GM12892 (cell line): ENCODE measurements at regions not wholly inside any gene's neighbourhood (a gene's known extent, or its start where the extent isn't known, plus 50 kb on each side); places are given as distances from the start of the nearest gene placed in this dataset.

Experiments
- DNase-seq: peaks from one replicate; pipeline ENCODE4 v3.0.0; 2011; ENCODE audit not compliant: insufficient read length
- FAIRE-seq: peaks from 2 replicates; lab custom pipeline; 2011; peaks lifted over from hg19 to GRCh38; lab: Jason Lieb, UNC
- POLR2A ChIP-seq: IDR thresholded peaks from 2 replicates; pipeline ENCODE4 v1.6.1; 2011; ENCODE audit warnings: low read depth, low read length, control low read depth
- POLR2AphosphoS5 ChIP-seq: IDR thresholded peaks from 2 replicates; pipeline ENCODE4 v1.6.1; 2011; ENCODE audit warnings: low read depth, low read length, control low read depth
- TAF1 ChIP-seq: IDR thresholded peaks from 2 replicates; pipeline ENCODE4 v1.6.1; 2011; ENCODE audit warnings: low read depth, mild to moderate bottlenecking, control low read depth, low read length, borderline replicate concordance

DNA sequence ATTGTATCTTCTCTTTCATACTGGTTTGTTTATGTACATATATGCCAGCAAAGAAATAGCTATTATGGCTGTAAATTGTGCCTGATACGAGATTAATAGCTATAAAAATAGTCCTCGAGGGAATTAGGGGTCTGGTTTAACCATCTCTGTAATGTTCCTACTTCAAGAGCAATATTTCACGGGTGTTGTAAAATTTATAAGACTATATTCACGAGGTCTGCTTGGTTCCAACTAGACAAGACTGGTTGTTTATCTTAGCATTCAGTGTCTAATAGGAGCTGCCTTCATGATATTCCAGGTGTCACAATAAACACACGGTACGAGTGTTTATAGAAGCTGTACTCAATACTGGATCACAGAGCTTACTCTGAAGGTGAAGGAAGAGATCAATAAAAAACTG lies 389.9 kb downstream of the SIPA1L2 start:
- FAIRE-seq = no peak
- TF ChIP-seq POLR2A = no peak
- TF ChIP-seq TAF1 = no peak
- TF ChIP-seq POLR2AphosphoS5 = no peak
- no peak for DNase-seq

- FAIRE-seq (no peak), DNase-seq (no peak)
- TF ChIP-seq POLR2AphosphoS5 (no peak), POLR2A (no peak)
Measured at GRCh38 chr1:232239522-232239921, 390.4 kb downstream of the SIPA1L2 start.

DNA sequence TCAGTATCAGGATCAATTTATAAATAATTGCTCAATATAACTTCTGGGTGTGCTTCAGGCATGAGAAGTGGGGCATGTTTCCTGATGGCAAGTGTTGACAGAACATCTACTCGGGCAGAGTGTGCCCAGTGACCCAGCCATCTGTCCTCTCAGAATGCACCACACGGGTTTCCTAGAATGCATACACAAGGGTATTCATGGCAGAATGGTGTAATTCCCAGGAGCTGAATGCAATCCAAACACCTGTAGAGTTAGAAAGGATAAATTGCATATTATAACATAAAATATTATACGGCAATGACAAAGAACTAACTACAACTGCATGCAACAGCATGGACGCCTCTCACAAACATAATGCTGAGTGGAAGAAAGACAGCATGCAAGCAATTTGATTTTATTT lies 391.9 kb downstream of the SIPA1L2 start:
- FAIRE-seq (no peak), DNase-seq (no peak)

GRCh38 chr1:232227306-232227705 lies 402.6 kb downstream of the SIPA1L2 start:
- DNase-seq (no peak), FAIRE-seq (no peak)
- TF ChIP-seq TAF1 (no peak), POLR2A (no peak), POLR2AphosphoS5 (no peak)

More for the DNA sequence above, 391.9 kb downstream of the SIPA1L2 start:
- TF ChIP-seq TAF1 (no peak), POLR2AphosphoS5 (no peak), POLR2A (no peak)

GRCh38 chr1:232226197-232226712 lies 403.7 kb downstream of the SIPA1L2 start:
- DNase-seq = no peak
- no peak for TF ChIP-seq POLR2AphosphoS5
- TF ChIP-seq POLR2A = no peak
- TF ChIP-seq TAF1 = no peak
- no peak for FAIRE-seq

DNA sequence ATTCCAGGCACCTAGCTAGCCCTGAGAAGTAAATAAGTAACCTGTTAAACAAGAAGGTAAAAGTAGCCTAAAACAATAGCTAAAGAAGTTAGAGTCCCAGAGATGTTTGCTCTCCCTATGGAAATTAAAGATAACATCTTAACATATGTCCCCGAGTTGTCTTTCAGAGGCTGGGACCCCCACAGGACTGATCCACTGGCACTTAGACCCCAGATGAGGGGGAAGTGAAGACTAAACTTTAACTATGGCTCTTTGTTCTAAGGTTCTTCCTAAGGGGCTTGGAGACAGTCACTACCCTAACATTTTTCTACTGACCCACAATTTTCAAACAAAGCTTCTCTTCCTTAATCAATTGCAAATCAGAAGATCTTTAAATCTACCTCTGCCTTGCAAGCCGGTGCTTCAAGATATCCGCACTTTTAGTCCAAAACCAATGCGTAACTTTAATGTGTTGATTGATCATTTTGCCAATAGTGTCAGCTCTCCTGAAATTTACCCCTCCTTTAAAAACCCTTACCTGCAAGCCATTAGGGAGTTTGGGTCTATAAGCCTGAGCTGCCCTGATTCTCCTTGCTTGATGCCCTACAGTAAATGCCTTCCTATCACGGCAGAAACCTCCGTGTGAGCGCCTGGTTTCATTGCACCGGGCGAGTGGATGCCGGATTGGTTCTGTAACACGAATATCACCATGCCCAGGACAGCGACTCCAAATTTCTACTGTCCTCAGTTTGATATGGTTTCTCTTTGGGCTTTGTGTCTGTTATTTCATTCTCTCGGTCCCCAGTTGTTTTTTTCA lies 404.4 kb downstream of the SIPA1L2 start:
- FAIRE-seq (no peak), DNase-seq (no peak)
- TF ChIP-seq POLR2A (no peak), TAF1 (no peak), POLR2AphosphoS5 (no peak)

DNA sequence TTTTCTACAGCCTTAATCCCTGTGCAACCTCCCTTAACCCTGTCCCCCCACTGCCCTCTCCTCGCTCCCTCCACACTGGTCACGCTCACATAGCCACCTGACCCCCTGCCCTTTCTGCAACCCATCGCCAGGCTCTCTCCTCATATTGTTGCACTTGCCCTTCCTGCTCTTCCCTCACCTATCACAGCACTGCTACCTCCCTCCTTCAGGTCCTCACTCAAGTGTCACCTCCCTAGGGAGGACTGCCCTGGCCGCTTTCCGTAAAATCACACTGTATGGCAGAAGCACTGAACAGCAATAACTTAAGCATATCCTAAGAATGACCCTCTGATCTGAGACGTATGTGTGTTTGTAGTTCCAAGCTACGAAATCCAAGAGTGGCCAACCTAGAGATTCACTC lies 406.0 kb downstream of the SIPA1L2 start:
- TF ChIP-seq TAF1 (no peak), POLR2AphosphoS5 (no peak), POLR2A (no peak)
- DNase-seq (no peak), FAIRE-seq (no peak)

DNA sequence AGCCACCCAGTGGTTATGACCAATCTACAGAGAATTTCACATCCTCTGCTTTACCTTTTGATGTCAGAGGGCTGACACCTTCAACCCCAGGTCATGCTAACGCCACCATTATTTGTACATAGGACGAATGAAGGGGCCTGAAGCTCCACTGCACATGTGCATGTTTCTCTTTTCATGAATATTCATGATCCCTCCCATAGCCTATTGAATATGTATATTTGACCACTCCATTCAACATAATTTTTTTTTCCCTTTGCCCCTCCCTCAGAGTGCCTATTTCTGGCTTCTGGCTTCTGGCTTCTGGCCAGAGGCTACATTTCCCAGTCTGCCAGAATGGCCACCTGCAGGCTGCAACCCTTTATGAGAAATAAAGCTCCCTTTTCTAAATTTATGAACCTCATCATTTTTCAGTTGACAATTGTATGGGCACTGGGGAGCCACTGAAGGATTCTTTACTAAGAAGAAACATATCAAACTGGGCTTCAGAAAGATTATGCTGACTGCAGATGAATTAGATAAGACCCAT lies 406.7 kb downstream of the SIPA1L2 start:
- DNase-seq (no peak), FAIRE-seq (no peak)
- TF ChIP-seq POLR2AphosphoS5 = no peak
- no peak for TF ChIP-seq POLR2A
- TF ChIP-seq TAF1 = no peak

DNA sequence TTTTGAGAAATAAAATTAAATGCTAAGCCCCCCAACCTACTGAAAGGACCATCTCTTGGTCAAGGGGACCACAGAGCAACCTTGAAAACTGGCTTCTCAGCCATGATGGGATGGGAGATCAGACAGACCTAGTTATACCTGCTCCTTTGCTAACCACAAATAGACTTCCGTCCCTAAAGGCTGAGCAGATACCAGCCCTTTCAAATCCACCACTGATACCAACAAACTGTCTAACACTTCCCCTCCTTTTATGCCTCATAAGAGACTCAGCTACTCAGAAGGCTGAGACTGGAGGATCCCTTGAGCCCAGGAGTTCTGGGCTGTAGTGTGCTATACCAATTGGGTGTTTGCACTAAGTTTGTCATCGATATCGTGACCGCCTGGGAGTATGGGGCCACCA lies 407.3 kb downstream of the SIPA1L2 start:
- no peak for FAIRE-seq
- DNase-seq = no peak
- no peak for TF ChIP-seq POLR2A
- TF ChIP-seq POLR2AphosphoS5 = no peak

GRCh38 chr1:232221802-232222499 lies 408.0 kb downstream of the SIPA1L2 start:
- TF ChIP-seq TAF1 (no peak), POLR2AphosphoS5 (no peak), POLR2A (no peak)
- FAIRE-seq (no peak), DNase-seq (no peak)

- TF ChIP-seq POLR2A (no peak), POLR2AphosphoS5 (no peak), TAF1 (no peak)
- FAIRE-seq = no peak
- no peak for DNase-seq
Measured at GRCh38 chr1:232218955-232219865, 410.7 kb downstream of the SIPA1L2 start.
